GM19238 (cell line): ENCODE measurements at regions not wholly inside any gene's neighbourhood (a gene's known extent, or its start where the extent isn't known, plus 50 kb on each side); places are given as distances from the start of the nearest gene placed in this dataset.

Source experiments
- DNase-seq: peaks from one replicate; pipeline ENCODE4 v3.0.0; 2011; ENCODE audit warnings: low spot score; ENCODE audit not compliant: insufficient read length

DNA sequence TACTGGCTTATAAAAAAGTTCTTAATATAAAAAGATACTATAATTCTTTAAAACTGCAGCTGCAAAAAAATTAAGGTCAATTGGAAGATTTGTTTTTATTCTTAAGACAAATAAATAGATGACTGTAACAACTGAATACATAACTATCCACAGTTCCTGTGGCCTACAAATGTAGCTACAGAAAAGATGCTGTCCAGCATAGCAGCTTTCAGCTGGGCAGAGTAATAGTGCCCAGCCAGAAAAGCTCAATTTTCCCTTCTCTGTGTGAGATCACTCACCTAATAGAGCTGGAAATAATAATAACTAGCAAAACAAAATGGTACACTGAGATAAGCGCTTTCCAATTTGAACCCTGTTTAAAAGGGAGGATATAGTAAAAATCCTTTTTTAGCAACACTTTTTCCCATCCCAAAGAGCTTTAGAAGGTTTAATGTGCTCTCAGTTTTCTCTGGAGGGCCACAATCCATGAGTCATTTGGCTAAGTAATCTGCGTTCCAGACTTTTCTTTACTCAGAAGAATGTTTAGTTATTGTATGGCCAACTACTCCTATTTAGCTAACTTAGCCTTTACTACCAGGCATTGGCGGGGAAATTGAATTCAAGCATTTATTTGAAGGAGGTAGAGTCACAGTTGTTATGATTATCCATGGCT is 158.1 kb upstream of the SLC39A10 start:
- no peak for DNase-seq

DNA sequence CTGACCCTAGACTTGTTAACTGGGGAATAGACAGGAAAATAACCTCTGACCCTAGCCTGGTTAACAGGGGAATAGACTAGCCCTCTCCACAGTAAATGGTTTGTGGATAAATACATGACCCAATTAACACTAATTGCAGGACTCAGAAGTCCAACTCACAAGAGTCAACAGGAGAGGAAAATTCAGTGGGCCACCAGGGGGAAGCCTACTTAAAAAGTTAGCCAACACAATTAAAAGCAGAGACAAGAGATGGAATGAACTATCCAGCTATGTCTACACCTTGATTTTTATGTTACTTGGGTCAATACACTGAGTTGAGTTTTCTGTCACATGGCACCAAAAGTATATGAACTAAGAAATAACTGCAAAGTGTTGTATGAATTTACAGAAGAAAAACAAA is 158.8 kb upstream of the SLC39A10 start:
- no peak for DNase-seq

- DNase-seq, result no peak
Measured at GRCh38 chr2:195496991-195497390, 160.0 kb upstream of the SLC39A10 start.

GRCh38 chr2:195495966-195496365 is 161.1 kb upstream of the SLC39A10 start:
- no peak for DNase-seq

- no peak for DNase-seq
Measured at GRCh38 chr2:195495351-195495750, 161.7 kb upstream of the SLC39A10 start.

DNA sequence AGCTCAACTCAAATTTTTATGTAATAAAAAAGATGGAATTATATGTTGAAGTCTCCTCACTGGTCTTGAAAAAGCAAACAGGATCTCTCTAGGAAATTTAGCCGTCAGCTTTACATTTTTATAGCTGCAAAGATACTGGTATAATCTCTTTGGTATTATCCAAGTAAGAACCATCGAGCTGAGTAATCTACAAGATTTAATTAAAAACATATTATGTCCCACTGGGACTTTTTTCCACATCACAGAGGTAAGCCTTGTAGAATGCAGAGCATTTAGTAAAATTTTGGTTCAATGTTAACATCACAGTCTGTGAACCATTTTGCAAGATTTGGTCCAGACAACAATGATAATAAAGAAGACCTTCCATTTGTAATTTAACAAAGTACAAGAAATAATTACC is 162.6 kb upstream of the SLC39A10 start:
- no peak for DNase-seq

DNA sequence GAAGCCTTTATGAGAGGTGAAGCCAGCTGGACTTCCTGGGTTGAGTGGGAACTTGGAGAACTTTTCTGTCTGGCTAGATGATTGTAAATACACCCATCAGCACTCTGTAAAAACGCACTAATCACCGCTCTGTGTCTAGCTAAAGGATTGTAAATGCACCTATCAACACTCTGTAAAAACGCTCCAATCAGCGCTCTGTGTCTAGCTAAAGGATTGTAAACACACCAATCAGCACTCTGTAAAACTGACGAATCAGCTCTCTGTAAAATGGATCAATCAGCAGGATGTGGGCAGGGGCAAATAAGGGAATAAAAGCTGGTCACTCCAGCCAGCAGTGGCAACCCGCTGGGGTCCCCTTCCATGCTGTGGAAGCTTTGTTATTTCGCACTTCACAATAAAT is 163.6 kb upstream of the SLC39A10 start:
- no peak for DNase-seq

DNA sequence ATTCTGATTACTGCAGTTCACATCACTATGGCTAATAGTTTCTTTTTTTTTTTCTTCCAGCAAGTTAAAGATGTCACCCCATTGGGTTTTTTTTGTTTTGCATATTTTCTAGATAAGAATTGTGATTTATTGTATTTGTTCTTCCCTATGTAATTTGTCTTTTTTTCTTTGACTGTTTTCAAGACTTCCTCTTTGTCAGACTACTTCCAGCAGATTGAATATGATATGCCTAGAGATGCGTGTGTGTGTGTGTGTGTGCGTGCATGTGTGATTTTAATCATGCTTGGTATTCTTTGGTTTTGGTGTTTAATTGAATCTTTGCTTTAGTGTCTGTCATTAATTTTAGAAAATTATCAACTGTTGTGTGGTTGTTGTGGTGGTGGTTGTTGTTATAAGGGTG is 166.7 kb upstream of the SLC39A10 start:
- no peak for DNase-seq

GRCh38 chr2:195489101-195489500 is 167.9 kb upstream of the SLC39A10 start:
- DNase-seq, result no peak

DNA sequence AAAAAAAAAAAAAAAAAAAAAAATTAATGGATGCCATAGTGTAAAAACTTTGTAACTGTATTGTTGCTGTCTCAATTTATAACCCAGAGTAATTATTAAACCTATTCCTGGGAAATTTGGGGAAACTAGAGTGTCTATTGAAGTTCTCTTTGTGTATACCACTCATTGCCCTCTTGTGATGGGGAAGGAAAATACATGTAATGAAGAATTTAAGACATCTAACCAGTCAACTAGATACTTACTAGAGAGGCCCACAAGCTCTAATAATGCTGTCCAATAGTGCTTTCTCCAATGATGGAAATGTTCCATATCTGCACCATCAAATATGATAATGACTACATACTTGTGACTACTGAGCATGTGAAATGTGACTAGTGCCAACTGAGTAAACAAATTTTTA is 168.5 kb upstream of the SLC39A10 start:
- no peak for DNase-seq

DNA sequence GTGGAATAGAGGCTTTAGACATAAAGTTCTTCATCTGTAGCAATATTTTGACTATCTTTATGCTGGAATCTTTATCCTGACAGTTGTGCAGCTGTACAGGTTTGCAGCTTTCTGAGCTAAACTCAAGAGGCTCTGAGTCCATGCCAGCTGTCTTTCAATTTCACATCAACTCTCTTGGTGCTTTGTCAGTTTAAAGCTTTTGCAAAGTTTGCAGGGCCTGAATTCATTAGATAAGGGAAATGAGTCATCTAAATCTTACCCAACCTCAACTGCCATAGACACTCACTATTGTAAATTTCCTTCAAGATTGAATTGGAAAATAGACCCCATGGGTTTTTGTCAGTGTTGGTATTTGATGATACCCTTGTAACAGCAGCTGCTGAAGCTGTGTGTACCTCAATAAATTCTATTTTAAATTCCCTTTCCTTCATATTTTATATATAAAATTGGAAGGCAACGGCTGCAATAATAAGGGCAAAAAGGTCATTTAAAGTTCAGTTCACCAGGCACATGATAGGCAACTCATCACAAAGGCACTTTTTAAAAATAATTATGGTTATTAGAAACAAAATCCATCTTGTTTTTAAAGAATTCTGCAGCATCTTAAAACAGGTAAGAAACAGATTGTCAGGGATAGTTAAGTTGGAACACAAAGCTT is 169.9 kb upstream of the SLC39A10 start:
- DNase-seq, result no peak

DNA sequence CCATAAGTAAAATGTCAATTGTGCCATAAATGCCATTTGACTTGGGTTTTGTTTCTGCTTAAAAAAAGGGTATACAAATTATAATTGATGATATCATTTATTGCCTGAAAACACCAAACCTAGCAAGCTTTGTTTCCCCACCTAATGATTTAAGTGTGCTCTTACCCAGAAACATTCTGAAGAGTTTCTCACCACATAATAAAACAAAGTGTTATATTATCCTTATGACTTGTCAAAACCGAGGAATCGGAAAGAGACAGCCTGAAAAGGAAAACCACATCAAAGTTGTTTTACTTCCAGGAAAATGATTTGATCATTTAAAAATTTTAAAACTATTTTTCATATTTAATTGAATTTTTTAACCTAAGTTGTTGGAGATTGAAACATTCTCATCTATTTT is 170.5 kb upstream of the SLC39A10 start:
- DNase-seq, result no peak

DNA sequence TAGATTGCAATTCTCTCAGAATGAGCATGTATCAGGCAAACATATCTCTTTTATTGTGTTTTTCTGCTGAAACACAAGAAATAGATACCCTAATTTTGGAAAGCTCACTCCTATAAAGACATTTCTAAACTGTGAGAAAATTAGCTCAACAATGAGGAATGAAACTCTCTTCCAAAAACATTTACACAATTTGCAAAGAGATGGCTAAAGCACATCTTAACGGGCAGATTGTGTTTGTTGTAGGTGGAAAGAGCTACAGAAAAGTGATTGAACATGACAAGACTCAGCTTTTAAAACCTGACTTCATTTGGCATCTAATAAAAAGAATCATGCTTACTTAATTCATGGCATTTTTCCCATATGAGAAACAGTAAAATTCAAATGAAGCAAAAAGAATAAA is 175.0 kb upstream of the SLC39A10 start:
- no peak for DNase-seq

GRCh38 chr2:195480121-195480520 is 176.9 kb upstream of the SLC39A10 start:
- DNase-seq, result no peak

GRCh38 chr2:195479407-195479806 is 177.6 kb upstream of the SLC39A10 start:
- no peak for DNase-seq

- DNase-seq, result no peak
Measured at GRCh38 chr2:195477996-195478382, 179.0 kb upstream of the SLC39A10 start.

GRCh38 chr2:195477248-195477995 is 179.6 kb upstream of the SLC39A10 start:
- no peak for DNase-seq

GRCh38 chr2:195475336-195475735 is 181.7 kb upstream of the SLC39A10 start:
- no peak for DNase-seq

DNA sequence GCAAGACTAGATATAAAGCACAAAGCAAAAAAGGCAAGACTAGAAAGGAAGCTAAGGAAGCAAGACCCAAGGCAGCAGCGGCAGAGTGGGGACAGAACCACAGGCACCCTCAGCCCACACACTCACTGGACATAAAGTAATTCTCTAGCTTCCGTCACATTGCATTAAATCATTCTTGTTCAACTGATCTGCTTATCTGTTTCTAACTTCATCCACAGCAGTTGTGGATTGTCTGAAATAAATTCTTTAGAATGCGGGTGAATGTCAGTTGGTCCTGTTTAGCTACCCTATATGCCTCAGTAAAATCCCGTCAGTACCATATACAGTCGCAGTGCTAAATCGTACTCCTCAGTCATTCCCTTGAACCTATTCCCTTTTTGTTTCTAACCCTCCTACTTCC is 183.2 kb upstream of the SLC39A10 start:
- no peak for DNase-seq

DNA sequence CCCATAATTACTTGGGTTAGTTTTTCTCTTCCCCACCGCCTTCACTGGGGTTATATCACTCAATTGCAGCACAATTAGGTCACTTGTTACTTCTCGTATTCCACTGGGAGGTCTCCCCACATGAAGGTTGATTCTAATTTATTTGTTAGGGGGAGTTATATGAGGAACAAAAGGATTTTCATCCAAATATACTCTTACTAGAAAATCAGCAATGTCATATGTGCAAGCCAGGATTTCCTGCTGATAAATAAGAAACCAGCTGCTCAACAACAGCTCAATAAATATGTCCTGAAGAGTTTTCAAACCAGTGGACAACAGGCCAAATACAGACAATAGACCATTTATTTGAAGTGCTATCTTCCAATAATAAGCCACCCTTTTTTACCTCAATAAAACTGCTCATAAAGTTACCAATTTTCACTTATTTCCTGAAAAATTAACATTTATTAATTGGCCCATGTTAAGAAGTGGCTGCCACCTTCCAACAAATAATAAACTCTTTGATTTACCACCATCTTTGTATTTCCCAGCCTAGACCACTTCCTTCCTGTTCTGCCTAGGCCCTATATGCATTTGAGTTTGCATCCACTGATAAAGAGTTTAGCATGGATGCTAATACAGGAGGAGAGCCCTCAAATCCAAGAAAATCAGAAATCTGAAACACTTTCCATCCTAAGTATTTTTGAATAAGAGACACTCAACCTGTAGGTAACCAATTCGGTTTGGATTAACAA is 184.4 kb upstream of the SLC39A10 start:
- DNase-seq, result no peak

GRCh38 chr2:195471807-195472206 is 185.2 kb upstream of the SLC39A10 start:
- DNase-seq, result no peak

GRCh38 chr2:195471163-195471562 is 185.9 kb upstream of the SLC39A10 start:
- no peak for DNase-seq
